GM18867 (cell line): ENCODE measurements at regions not wholly inside any gene's neighbourhood (a gene's known extent, or its start where the extent isn't known, plus 50 kb on each side); places are given as distances from the start of the nearest gene placed in this dataset.

Experiments
- ATAC-seq: cut with Tn5 transposase; IDR thresholded peaks from one replicate; pipeline ENCODE4 v1.9.1; 2021; ENCODE audit warnings: mild to moderate bottlenecking, moderate library complexity; ENCODE audit not compliant: unreplicated experiment

DNA sequence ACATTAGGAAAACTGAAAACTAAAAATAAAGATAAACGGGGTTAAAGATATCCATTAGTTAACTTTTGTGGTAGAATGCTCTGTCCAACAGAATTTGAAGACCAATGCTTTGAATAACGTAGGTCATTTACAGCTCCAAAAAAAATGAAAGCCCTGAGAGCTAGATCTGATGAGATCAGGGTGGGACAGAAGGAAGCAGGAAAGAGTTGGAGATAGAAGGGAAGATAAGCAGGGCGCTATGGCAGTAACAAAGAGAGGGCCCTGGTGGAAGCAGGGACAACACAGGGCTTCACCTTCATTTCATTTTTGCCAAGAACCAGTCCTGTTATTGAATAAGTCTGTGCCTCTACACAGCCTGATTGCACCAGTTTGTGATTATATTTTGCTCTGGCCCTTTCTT lies 51.0 kb upstream of the RGS8 start:
- no peak for ATAC-seq

DNA sequence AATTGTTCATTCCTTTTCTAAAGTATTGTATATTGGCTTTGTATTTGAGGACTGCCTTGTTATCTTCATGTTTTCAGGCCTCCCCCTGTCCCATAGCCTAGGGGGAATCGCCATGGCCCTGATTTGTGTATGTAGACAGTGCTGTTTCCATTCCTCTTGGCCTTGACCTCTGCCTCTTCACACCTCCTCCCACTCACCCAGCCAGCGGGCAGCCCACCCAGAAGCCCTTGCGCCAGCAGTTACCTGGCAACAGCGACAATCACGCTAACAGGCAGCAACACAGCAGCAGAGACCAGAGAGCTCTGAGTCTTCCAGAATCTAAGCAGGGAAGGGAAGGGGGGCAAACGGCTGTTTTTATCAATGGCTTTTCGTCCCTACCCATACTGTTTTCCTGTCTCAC lies 50.0 kb upstream of the NPL start:
- ATAC-seq: peak; percentile 99
